ENCODE measurements at regions not wholly inside any gene's neighbourhood (a gene's known extent, or its start where the extent isn't known, plus 50 kb on each side); places are given as distances from the start of the nearest gene placed in this dataset.

DNA sequence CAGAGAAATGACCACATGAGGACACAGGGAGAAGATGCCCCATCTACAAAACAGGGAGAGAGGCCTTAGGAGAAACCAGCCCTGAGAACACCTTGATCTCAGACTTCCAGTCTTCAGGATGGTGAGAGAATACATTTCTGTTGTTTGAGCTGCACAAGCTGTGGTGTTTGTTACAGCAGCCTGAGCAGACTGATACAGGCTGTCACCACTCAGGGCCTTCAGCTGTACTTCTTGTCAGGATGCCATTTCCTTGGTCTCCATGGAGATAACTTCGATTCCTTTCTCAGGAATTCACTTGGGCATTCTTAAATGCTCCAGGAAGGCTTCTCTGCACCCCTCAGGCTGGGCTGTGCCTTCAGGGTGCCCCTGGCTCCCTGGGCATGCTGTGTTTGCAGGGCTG is 85.7 kb upstream of the IGFBP3 start (continued):
- TF ChIP-seq KLF5 (IDR thresholded peaks at IDR 0.05; ENCODE audit: partially characterized antibody) (no peak), CREB1 (IDR thresholded peaks at IDR 0.05; ENCODE audit: low read depth) (no peak), STAT3 (IDR thresholded peaks at IDR 0.05; ENCODE audit: low read depth, low read length) (no peak)

DNA sequence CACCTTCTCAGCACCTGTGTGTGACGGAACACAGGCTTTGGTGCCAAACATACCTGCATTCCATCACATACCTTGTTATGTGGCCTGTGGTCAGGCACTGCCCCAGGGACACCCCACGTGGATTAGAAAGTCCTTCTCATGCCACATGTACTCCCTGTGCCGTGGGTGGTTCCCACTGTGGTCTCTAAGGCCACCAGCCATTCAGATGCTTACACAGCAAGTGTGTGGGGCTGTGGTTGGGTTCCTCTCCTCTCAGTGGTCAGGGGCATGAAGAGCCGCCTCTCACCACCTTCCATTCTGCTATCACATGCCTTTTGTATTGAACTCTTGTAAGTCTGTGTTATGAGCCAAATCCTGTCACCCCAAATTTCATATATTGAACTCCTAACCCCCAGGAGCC is 85.1 kb upstream of the IGFBP3 start:
- intact Hi-C loops (cut with micrococcal nuclease; ENCODE audit: unreplicated experiment) (no loop called here), in situ Hi-C loops (cut with MboI) (no loop called here)
- Histone ChIP-seq H2AFZ (ENCODE audit: control insufficient read depth, low read depth, low read length) (no peak overlapping the region), H3K36me3 (ENCODE audit: control insufficient read depth in 2 of 2, insufficient read depth in 2 of 2, low read length in 1 of 2) (no peaks in the 10 kb centered on the region), H3K9me3 (replicated peaks; ENCODE audit: control insufficient read depth, insufficient read depth, low read length) (no peaks in the 10 kb centered on the region; the same call in 2 of the 3 replicates), H3K4me3 (no peak overlapping the region), H3K4me1 (ENCODE audit: control insufficient read depth, insufficient read depth, low read length) (no peaks in the 10 kb centered on the region), H3K9ac (ENCODE audit: control insufficient read depth, insufficient read depth, low read length) (no peak overlapping the region), H3K79me2 (ENCODE audit: control insufficient read depth, insufficient read depth, low read length) (no peaks in the 10 kb centered on the region), H4K20me1 (ENCODE audit: control insufficient read depth, insufficient read depth) (no peaks in the 10 kb centered on the region), H3K4me2 (ENCODE audit: control insufficient read depth, insufficient read depth) (no peak overlapping the region), H3K27ac (ENCODE audit: control insufficient read depth, insufficient read depth) (no peak overlapping the region), H3K27me3 (replicated peaks in 1 of 2; ENCODE audit: control insufficient read depth in 2 of 2, insufficient read depth in 2 of 2, low read length in 1 of 2) (no peaks in the 10 kb centered on the region)
- CTCF ChIA-PET = no interaction called here
- TF ChIP-seq TCF7 (IDR thresholded peaks at IDR 0.05; ENCODE audit: borderline replicate concordance) (no peak), RFX5 (IDR thresholded peaks at IDR 0.05; ENCODE audit: low read depth, low read length) (no peak), YY1 (IDR thresholded peaks at IDR 0.05; ENCODE audit: low read depth, low read length) (no peak)
- TF ChIP-seq, protein P1, sequence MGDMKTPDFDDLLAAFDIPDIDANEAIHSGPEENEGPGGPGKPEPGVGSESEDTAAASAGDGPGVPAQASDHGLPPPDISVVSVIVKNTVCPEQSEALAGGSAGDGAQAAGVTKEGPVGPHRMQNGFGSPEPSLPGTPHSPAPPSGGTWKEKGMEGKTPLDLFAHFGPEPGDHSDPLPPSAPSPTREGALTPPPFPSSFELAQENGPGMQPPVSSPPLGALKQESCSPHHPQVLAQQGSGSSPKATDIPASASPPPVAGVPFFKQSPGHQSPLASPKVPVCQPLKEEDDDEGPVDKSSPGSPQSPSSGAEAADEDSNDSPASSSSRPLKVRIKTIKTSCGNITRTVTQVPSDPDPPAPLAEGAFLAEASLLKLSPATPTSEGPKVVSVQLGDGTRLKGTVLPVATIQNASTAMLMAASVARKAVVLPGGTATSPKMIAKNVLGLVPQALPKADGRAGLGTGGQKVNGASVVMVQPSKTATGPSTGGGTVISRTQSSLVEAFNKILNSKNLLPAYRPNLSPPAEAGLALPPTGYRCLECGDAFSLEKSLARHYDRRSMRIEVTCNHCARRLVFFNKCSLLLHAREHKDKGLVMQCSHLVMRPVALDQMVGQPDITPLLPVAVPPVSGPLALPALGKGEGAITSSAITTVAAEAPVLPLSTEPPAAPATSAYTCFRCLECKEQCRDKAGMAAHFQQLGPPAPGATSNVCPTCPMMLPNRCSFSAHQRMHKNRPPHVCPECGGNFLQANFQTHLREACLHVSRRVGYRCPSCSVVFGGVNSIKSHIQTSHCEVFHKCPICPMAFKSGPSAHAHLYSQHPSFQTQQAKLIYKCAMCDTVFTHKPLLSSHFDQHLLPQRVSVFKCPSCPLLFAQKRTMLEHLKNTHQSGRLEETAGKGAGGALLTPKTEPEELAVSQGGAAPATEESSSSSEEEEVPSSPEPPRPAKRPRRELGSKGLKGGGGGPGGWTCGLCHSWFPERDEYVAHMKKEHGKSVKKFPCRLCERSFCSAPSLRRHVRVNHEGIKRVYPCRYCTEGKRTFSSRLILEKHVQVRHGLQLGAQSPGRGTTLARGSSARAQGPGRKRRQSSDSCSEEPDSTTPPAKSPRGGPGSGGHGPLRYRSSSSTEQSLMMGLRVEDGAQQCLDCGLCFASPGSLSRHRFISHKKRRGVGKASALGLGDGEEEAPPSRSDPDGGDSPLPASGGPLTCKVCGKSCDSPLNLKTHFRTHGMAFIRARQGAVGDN (IDR thresholded peaks at IDR 0.05) = no peak
- TF ChIP-seq, protein P2, sequence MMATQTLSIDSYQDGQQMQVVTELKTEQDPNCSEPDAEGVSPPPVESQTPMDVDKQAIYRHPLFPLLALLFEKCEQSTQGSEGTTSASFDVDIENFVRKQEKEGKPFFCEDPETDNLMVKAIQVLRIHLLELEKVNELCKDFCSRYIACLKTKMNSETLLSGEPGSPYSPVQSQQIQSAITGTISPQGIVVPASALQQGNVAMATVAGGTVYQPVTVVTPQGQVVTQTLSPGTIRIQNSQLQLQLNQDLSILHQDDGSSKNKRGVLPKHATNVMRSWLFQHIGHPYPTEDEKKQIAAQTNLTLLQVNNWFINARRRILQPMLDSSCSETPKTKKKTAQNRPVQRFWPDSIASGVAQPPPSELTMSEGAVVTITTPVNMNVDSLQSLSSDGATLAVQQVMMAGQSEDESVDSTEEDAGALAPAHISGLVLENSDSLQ (IDR thresholded peaks at IDR 0.05) = no peak
- TF ChIP-seq, protein P3, sequence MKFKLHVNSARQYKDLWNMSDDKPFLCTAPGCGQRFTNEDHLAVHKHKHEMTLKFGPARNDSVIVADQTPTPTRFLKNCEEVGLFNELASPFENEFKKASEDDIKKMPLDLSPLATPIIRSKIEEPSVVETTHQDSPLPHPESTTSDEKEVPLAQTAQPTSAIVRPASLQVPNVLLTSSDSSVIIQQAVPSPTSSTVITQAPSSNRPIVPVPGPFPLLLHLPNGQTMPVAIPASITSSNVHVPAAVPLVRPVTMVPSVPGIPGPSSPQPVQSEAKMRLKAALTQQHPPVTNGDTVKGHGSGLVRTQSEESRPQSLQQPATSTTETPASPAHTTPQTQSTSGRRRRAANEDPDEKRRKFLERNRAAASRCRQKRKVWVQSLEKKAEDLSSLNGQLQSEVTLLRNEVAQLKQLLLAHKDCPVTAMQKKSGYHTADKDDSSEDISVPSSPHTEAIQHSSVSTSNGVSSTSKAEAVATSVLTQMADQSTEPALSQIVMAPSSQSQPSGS (IDR thresholded peaks at IDR 0.05; ENCODE audit: low read length) = no peak
- peak; percentile 37; the same call in 2 of the 3 replicates for ATAC-seq
- FAIRE-seq = no peak
- SMC1A ChIA-PET (ENCODE audit: uncharacterized antibody, unreplicated experiment) = no interaction called here
- RAD21 ChIA-PET (ENCODE audit: unreplicated experiment) = no interaction called here
- BruUV-seq (replicated peaks) = no TSS peak
- DNase-seq (ENCODE audit: low read depth, low spot score) = no peak
- POLR2A ChIA-PET = no interaction called here
- WGBS (ENCODE audit: insufficient coverage, insufficient replicate concordance, low lambda C conversion rate, missing lambda C conversion rate) = 2% methylated on average over 4 of the region's 4 CpGs
